PC-9 (cell line): ENCODE measurements at regions not wholly inside any gene's neighbourhood (a gene's known extent, or its start where the extent isn't known, plus 50 kb on each side); places are given as distances from the start of the nearest gene placed in this dataset.

ENCODE experiments used
- BruUV-seq: library from RNA; stranded (reverse); fragments of 400-500 nt; replicated peaks from 2 replicates; lab custom pipeline; 2021; lab: Mats Ljungman, UMichigan
- CTCF ChIA-PET: fragments of 300-600 bp; sonication (Branson Sonifier 250); formaldehyde crosslinking; loops from one replicate; lab custom pipeline; 2022; ENCODE audit warnings: antibody characterized with exemption; lab: Charles Lee
- POLR2A ChIA-PET: fragments of 300-600 bp; sonication (Branson Sonifier 250); formaldehyde crosslinking; loops from one replicate; lab custom pipeline; 2022; ENCODE audit warnings: antibody characterized with exemption; ENCODE audit not compliant: unreplicated experiment; lab: Charles Lee
- DNase-seq, 2 experiments: peaks; one replicate each; pipeline versions ENCODE4 v3.0.0 to v3.0.0-alpha.2; 2015 to 2022; ENCODE audit warnings: mixed read lengths in 1 of 2
- H2AFZ ChIP-seq: fragments of 200-600 bp; sonication (generic); 2 replicates; pipeline ENCODE4 v1.8.1; 2017; ENCODE audit warnings: antibody characterized with exemption
- H3F3A ChIP-seq: fragments of 200-600 bp; sonication (generic); 2 replicates; pipeline ENCODE4 v1.8.1; 2017; ENCODE audit warnings: antibody characterized with exemption, mild to moderate bottlenecking, low read depth; ENCODE audit not compliant: insufficient read depth
- H3K27ac ChIP-seq: fragments of 200-600 bp; sonication (generic); 2 replicates; pipeline ENCODE4 v1.6.1; 2016; ENCODE audit warnings: mixed run types
- H3K27me3 ChIP-seq: fragments of 200-600 bp; sonication (generic); 2 replicates; pipeline ENCODE4 v1.6.1; 2016; ENCODE audit warnings: low read depth, mixed run types; ENCODE audit not compliant: insufficient read depth
- H3K36me3 ChIP-seq: fragments of 200-600 bp; sonication (generic); 2 replicates; pipeline ENCODE4 v1.6.1; 2016; ENCODE audit warnings: low read depth, mixed run types
- H3K4me1 ChIP-seq: fragments of 200-600 bp; sonication (generic); replicated peaks from 2 replicates; pipeline ENCODE4 v1.6.1; 2016; ENCODE audit warnings: mixed run types; ENCODE audit not compliant: insufficient read depth
- H3K4me2 ChIP-seq: fragments of 200-600 bp; sonication (generic); 2 replicates; pipeline ENCODE4 v1.6.1; 2017; ENCODE audit warnings: mixed run types
- H3K4me3 ChIP-seq: fragments of 200-600 bp; sonication (generic); 2 replicates; pipeline ENCODE4 v1.6.1; 2016; ENCODE audit warnings: mixed run types
- H3K79me2 ChIP-seq: fragments of 200-600 bp; sonication (generic); 2 replicates; pipeline ENCODE4 v1.6.1; 2017; ENCODE audit warnings: low read depth, mixed run types
- H3K9me2 ChIP-seq: fragments of 200-600 bp; sonication (generic); 2 replicates; pipeline ENCODE4 v1.8.1; 2017; ENCODE audit warnings: mild to moderate bottlenecking; ENCODE audit not compliant: insufficient read depth
- H3K9me3 ChIP-seq: fragments of 200-600 bp; sonication (generic); 2 replicates; pipeline ENCODE4 v1.8.1; 2016; ENCODE audit warnings: low read depth; ENCODE audit not compliant: insufficient read depth
- H4K20me1 ChIP-seq: fragments of 200-600 bp; sonication (generic); 2 replicates; pipeline ENCODE4 v1.8.1; 2017; ENCODE audit not compliant: insufficient read depth
- CTCF ChIP-seq: fragments of 200-600 bp; sonication (generic); conservative IDR thresholded peaks from 2 replicates; pipeline ENCODE4 v1.6.1; 2017; ENCODE audit warnings: mixed run types, antibody characterized with exemption, mild to moderate bottlenecking, moderate library complexity
- EZH2 ChIP-seq: fragments of 200-600 bp; sonication (generic); IDR thresholded peaks from 2 replicates; pipeline ENCODE4 v1.8.0; 2017; ENCODE audit warnings: antibody characterized with exemption, low read depth
- intact Hi-C: fragments of 100-400 bp; cut with micrococcal nuclease; formaldehyde crosslinking; loops from one replicate; pipeline ENCODE4 v1.10.0; 2022; ENCODE audit not compliant: unreplicated experiment

GRCh38 chr1:41293779-41294178 is 51.7 kb upstream of the SCMH1 start:
- Histone ChIP-seq H4K20me1 (no peaks in the 10 kb centered on the region), H3K9me3 (no peaks in the 10 kb centered on the region), H3K79me2 (no peaks in the 10 kb centered on the region), H3K4me2 (no peak overlapping the region), H3K4me3 (no peak overlapping the region), H3F3A (no peaks in the 10 kb centered on the region), H3K4me1 (no peaks in the 10 kb centered on the region), H3K27ac (no peak overlapping the region), H2AFZ (no peak overlapping the region), H3K36me3 (no peaks in the 10 kb centered on the region), H3K9me2 (no peaks in the 10 kb centered on the region), H3K27me3 (peaks cover 33% of the 10 kb centered on the region)
- intact Hi-C loops: no loop called here
- BruUV-seq: no TSS peak
- CTCF ChIA-PET: interaction anchor here (0.6 kb wide), 1 partner anchor 43 kb away, joined by 3 read pairs; no protein-coding TSS in a partner anchor
- POLR2A ChIA-PET: no interaction called here
- no peak for TF ChIP-seq CTCF
- TF ChIP-seq EZH2: no peak
- DNase-seq: no peak
